Breast epithelium (tissue), 4 donors: ENCODE measurements at regions not wholly inside any gene's neighbourhood (a gene's known extent, or its start where the extent isn't known, plus 50 kb on each side); places are given as distances from the start of the nearest gene placed in this dataset.

Experiments used
- DNase-seq, 2 donors: peaks; one replicate each; pipeline ENCODE4 v3.0.0-alpha.2; 2019; ENCODE audit warnings: low spot score in 2 of 2
- H3K27ac ChIP-seq, 2 donors: fragments of 200-600 bp; sonication (generic) in 1 of 2; one replicate each; pipeline ENCODE4 v1.5.1; 2016 to 2019; ENCODE audit warnings: mild to moderate bottlenecking in 1 of 2
- H3K27me3 ChIP-seq, 2 donors: fragments of 200-600 bp; sonication (generic) in 1 of 2; one replicate each; pipeline versions ENCODE4 v1.5.1 to v1.6.0; 2017 to 2019; ENCODE audit warnings: control low read depth in 1 of 2, mild to moderate bottlenecking in 1 of 2
- H3K36me3 ChIP-seq: fragments of 200-600 bp; one replicate; pipeline ENCODE4 v1.5.1; 2019
- H3K4me1 ChIP-seq, 2 donors: fragments of 200-600 bp; sonication (generic); one replicate each; pipeline ENCODE4 v1.5.1; 2016 to 2019; ENCODE audit warnings: control low read depth in 1 of 2
- H3K4me3 ChIP-seq, 3 donors: fragments of 200-600 bp; sonication (generic); 1 replicate in 2 of 3; 2 replicates in 1 of 3; pipeline ENCODE4 v1.5.1; 2016 to 2019; ENCODE audit warnings: mild to moderate bottlenecking in 3 of 3, moderate library complexity in 2 of 3
- H3K9me3 ChIP-seq, 2 donors: fragments of 200-600 bp; sonication (generic) in 1 of 2; one replicate each; pipeline ENCODE4 v1.5.1; 2016 to 2019; ENCODE audit warnings: control low read depth in 1 of 2
- CTCF ChIP-seq, 3 donors: fragments of 450-650 bp; IDR thresholded peaks; one replicate each; pipeline ENCODE4 v1.5.1; 2016 to 2017; ENCODE audit warnings: antibody characterized with exemption in 3 of 3, mild to moderate bottlenecking in 3 of 3, moderate library complexity in 3 of 3
- POLR2A ChIP-seq: fragments of 450-650 bp; IDR thresholded peaks from one replicate; pipeline ENCODE4 v1.6.1; 2016; ENCODE audit warnings: antibody characterized with exemption, mild to moderate bottlenecking, moderate library complexity
- POLR2AphosphoS5 ChIP-seq, 3 donors: sonication (generic); formaldehyde crosslinking; IDR thresholded peaks; one replicate each; pipeline ENCODE4 v1.6.1; 2017; ENCODE audit warnings: antibody characterized with exemption in 3 of 3
- intact Hi-C: fragments of 100-400 bp; cut with DNase I; formaldehyde crosslinking; loops from one replicate; pipeline ENCODE4 v1.15.1; 2023; ENCODE audit warnings: low total_unique reads

GRCh38 chr11:56890584-56891305 is 98.0 kb upstream of the OR5AK2 start:
- Histone ChIP-seq H3K27ac (no peak overlapping the region), H3K4me1 (no peaks in the 10 kb centered on the region), H3K27me3 (no peaks in the 10 kb centered on the region), H3K4me3 (no peak overlapping the region), H3K9me3 (no peaks in the 10 kb centered on the region), H3K36me3 (no peaks in the 10 kb centered on the region)
- TF ChIP-seq POLR2A = no peak
- intact Hi-C loops = no loop called here
- no peak for DNase-seq

GRCh38 chr11:56889986-56890385 is 98.7 kb upstream of the OR5AK2 start:
- Histone ChIP-seq H3K4me1 (no peaks in the 10 kb centered on the region), H3K36me3 (no peaks in the 10 kb centered on the region), H3K27me3 (no peaks in the 10 kb centered on the region), H3K27ac (no peak overlapping the region), H3K4me3 (no peak overlapping the region), H3K9me3 (no peaks in the 10 kb centered on the region)
- no peak for DNase-seq
- TF ChIP-seq POLR2AphosphoS5 (IDR thresholded peaks at IDR 0.05) = no peak
- no peak for TF ChIP-seq CTCF (IDR thresholded peaks at IDR 0.05)
- TF ChIP-seq POLR2A = no peak
- intact Hi-C loops = no loop called here

GRCh38 chr11:56887940-56888339 is 100.8 kb upstream of the OR5AK2 start:
- no peaks in the 10 kb centered on the region for H3K36me3 ChIP-seq
- no peaks in the 10 kb centered on the region for H3K4me1 ChIP-seq
- H3K4me3 ChIP-seq = no peak overlapping the region
- no peak overlapping the region for H3K27ac ChIP-seq
- DNase-seq = no peak
- H3K27me3 ChIP-seq = no peaks in the 10 kb centered on the region
- intact Hi-C loops = no loop called here
- H3K9me3 ChIP-seq = no peaks in the 10 kb centered on the region
- TF ChIP-seq POLR2A (no peak), CTCF (IDR thresholded peaks at IDR 0.05) (no peak), POLR2AphosphoS5 (IDR thresholded peaks at IDR 0.05) (no peak)

- Histone ChIP-seq H3K4me1 (no peaks in the 10 kb centered on the region), H3K4me3 (no peak overlapping the region), H3K27me3 (no peaks in the 10 kb centered on the region), H3K9me3 (no peaks in the 10 kb centered on the region), H3K36me3 (no peaks in the 10 kb centered on the region), H3K27ac (no peak overlapping the region)
- DNase-seq = no peak
- intact Hi-C loops = no loop called here
- TF ChIP-seq POLR2AphosphoS5 (IDR thresholded peaks at IDR 0.05) (no peak), POLR2A (no peak), CTCF (IDR thresholded peaks at IDR 0.05) (no peak)
These were observed 102.3 kb upstream of the OR5AK2 start for GRCh38 chr11:56886455-56886854.

GRCh38 chr11:56885854-56886253 is 102.9 kb upstream of the OR5AK2 start:
- TF ChIP-seq CTCF (IDR thresholded peaks at IDR 0.05) (no peak), POLR2AphosphoS5 (IDR thresholded peaks at IDR 0.05) (no peak), POLR2A (no peak)
- DNase-seq = no peak
- Histone ChIP-seq H3K4me3 (no peak overlapping the region), H3K9me3 (no peaks in the 10 kb centered on the region), H3K4me1 (no peaks in the 10 kb centered on the region), H3K27ac (peak overlapping the region in 1 of 2 donors; percentile 34), H3K36me3 (no peaks in the 10 kb centered on the region), H3K27me3 (no peaks in the 10 kb centered on the region)
- intact Hi-C loops = no loop called here
